Liver (tissue), 7 donors: ENCODE measurements at regions not wholly inside any gene's neighbourhood (a gene's known extent, or its start where the extent isn't known, plus 50 kb on each side); places are given as distances from the start of the nearest gene placed in this dataset.
A peak's percentile ranks its signal among the peaks of the same experiment; 100 is the strongest.
"Not testable (repeated sequence)": the region's sequence is repeated elsewhere in the genome, so short reads cannot be mapped to it uniquely, and the experiment has no call there.

Experiments used
- DNase-seq: peaks from one replicate; pipeline ENCODE4 v3.0.0-alpha.2; 2017; ENCODE audit warnings: low spot score
- H3K27ac ChIP-seq, 2 donors: one replicate each; pipeline ENCODE4 v1.7.0; 2013; ENCODE audit warnings: inconsistent platforms in 2 of 2, low read length in 2 of 2, control low read depth in 1 of 2, low read depth in 1 of 2, mild to moderate bottlenecking in 1 of 2
- H3K27me3 ChIP-seq, 4 donors: one replicate each; pipeline versions ENCODE4 v1.6.1 to v1.7.0; 2013; ENCODE audit warnings: low read length in 3 of 4, inconsistent platforms in 1 of 4, mild to moderate bottlenecking in 1 of 4, moderate library complexity in 1 of 4; ENCODE audit not compliant: control insufficient read depth in 4 of 4, insufficient read depth in 4 of 4
- H3K36me3 ChIP-seq, 4 donors: one replicate each; pipeline versions ENCODE4 v1.6.1 to v1.7.0; 2013; ENCODE audit warnings: low read length in 3 of 4, mild to moderate bottlenecking in 3 of 4, low read depth in 1 of 4, moderate library complexity in 1 of 4; ENCODE audit not compliant: control insufficient read depth in 4 of 4, insufficient read depth in 3 of 4
- H3K4me1 ChIP-seq, 4 donors: one replicate each; pipeline versions ENCODE4 v1.6.1 to v1.7.0; 2013; ENCODE audit warnings: low read length in 3 of 4, mild to moderate bottlenecking in 3 of 4, moderate library complexity in 1 of 4; ENCODE audit not compliant: control insufficient read depth in 4 of 4, insufficient read depth in 4 of 4
- H3K4me3 ChIP-seq, 3 donors: one replicate each; pipeline versions ENCODE4 v1.6.1 to v1.7.0; 2013; ENCODE audit warnings: low read length in 3 of 3, control low read depth in 1 of 3, low read depth in 1 of 3, mild to moderate bottlenecking in 1 of 3
- H3K9ac ChIP-seq, 2 donors: one replicate each; pipeline ENCODE4 v1.7.0; 2013; ENCODE audit warnings: low read length in 2 of 2, mild to moderate bottlenecking in 2 of 2, moderate library complexity in 2 of 2, control low read depth in 1 of 2, low read depth in 1 of 2
- H3K9me3 ChIP-seq, 4 donors: one replicate each; pipeline versions ENCODE4 v1.6.1 to v1.7.0; 2013; ENCODE audit warnings: low read length in 3 of 4; ENCODE audit not compliant: control insufficient read depth in 4 of 4
- ATF3 ChIP-seq: IDR thresholded peaks from 2 replicates; pipeline ENCODE4 v1.6.1; 2016; ENCODE audit warnings: antibody characterized with exemption
- FOXA1 ChIP-seq: IDR thresholded peaks from 2 replicates; pipeline ENCODE4 v1.6.1; 2016; ENCODE audit warnings: antibody characterized with exemption
- FOXA2 ChIP-seq: IDR thresholded peaks from 2 replicates; pipeline ENCODE4 v1.6.1; 2016; ENCODE audit warnings: antibody characterized with exemption
- HNF4A ChIP-seq, 2 donors: conservative IDR thresholded peaks; 2 replicates each; pipeline ENCODE4 v1.6.1; 2016; ENCODE audit warnings: antibody characterized with exemption in 2 of 2, mild to moderate bottlenecking in 2 of 2
- RAD21 ChIP-seq, 2 donors: IDR thresholded peaks; 2 replicates each; pipeline ENCODE4 v1.6.1; 2016; ENCODE audit warnings: antibody characterized with exemption in 2 of 2, mild to moderate bottlenecking in 2 of 2
- whole genome bisulfite sequencing: extraction: QIAGEN DNeasy Blood & Tissue Kit; methylation state at CpG from one replicate; pipeline ENCODE4 v1.1.7; 2013; 5-methylcytosine and 5-hydroxymethylcytosine counted together
- donor health status: healthy.
- donor health status: healthy.
- donor health status: healthy.
- donor health status: healthy.

GRCh38 chr5:21391506-21391905, 1403.5 kb upstream of the CDH18 start:
- no peak for DNase-seq
- Histone ChIP-seq H3K4me3 (no peak overlapping the region), H3K4me1 (no peaks in the 10 kb centered on the region), H3K9ac (no peak overlapping the region), H3K27me3 (no peaks in the 10 kb centered on the region), H3K36me3 (no peaks in the 10 kb centered on the region), H3K9me3 (no peaks in the 10 kb centered on the region), H3K27ac (no peak overlapping the region)
- WGBS: 86% methylated on average over 1 of the region's 1 CpG
- no peak for TF ChIP-seq ATF3
- peak; percentile 37 to 40 for TF ChIP-seq RAD21 (IDR thresholded peaks at IDR 0.05)

GRCh38 chr5:21360754-21361153, 1372.8 kb upstream of the CDH18 start:
- not testable (repeated sequence) for H3K4me3 ChIP-seq, DNase-seq, H3K27me3 ChIP-seq, H3K36me3 ChIP-seq, H3K9ac ChIP-seq, H3K9me3 ChIP-seq, H3K4me1 ChIP-seq, H3K27ac ChIP-seq

GRCh38 chr5:21341948-21342261, 1353.9 kb upstream of the CDH18 start:
- 60% methylated on average over 3 of the region's 3 CpGs for WGBS
- H3K4me1 ChIP-seq, H3K9ac ChIP-seq, H3K27me3 ChIP-seq, H3K27ac ChIP-seq, H3K9me3 ChIP-seq, DNase-seq, H3K36me3 ChIP-seq, H3K4me3 ChIP-seq: not testable (repeated sequence)

- H3K9ac ChIP-seq, H3K9me3 ChIP-seq, H3K4me1 ChIP-seq, H3K27me3 ChIP-seq, H3K27ac ChIP-seq, DNase-seq, H3K36me3 ChIP-seq: not testable (repeated sequence)
- peak overlapping the region in 1 of 3 donors; percentile 36 for H3K4me3 ChIP-seq
- 24% methylated on average over 40 of the region's 68 CpGs for WGBS
These were observed 1353.4 kb upstream of the CDH18 start for GRCh38 chr5:21341203-21341947.

GRCh38 chr5:21340233-21340632, 1352.2 kb upstream of the CDH18 start:
- not testable (repeated sequence) for H3K4me3 ChIP-seq, H3K9me3 ChIP-seq, H3K9ac ChIP-seq, H3K36me3 ChIP-seq, H3K27me3 ChIP-seq, DNase-seq, H3K27ac ChIP-seq, H3K4me1 ChIP-seq
- 51% methylated on average over 3 of the region's 3 CpGs for WGBS
- peak; percentile 68 for TF ChIP-seq FOXA1
- TF ChIP-seq FOXA2: peak; percentile 72
- peak in 1 of 2 donors; percentile 32 for TF ChIP-seq HNF4A (conservative IDR thresholded peaks at IDR 0.05)

GRCh38 chr5:21336478-21336877, 1348.5 kb upstream of the CDH18 start:
- DNase-seq, H3K4me3 ChIP-seq: not testable (repeated sequence)

GRCh38 chr5:21315376-21315775, 1327.4 kb upstream of the CDH18 start:
- not testable (repeated sequence) for H3K36me3 ChIP-seq, DNase-seq, H3K4me3 ChIP-seq, H3K27ac ChIP-seq, H3K9me3 ChIP-seq, H3K4me1 ChIP-seq, H3K9ac ChIP-seq, H3K27me3 ChIP-seq
- WGBS: 93% methylated on average over 3 of the region's 3 CpGs

More at GRCh38 chr5:21336478-21336877, 1348.5 kb upstream of the CDH18 start:
- not testable (repeated sequence) for H3K36me3 ChIP-seq, H3K27me3 ChIP-seq, H3K9ac ChIP-seq, H3K4me1 ChIP-seq, H3K27ac ChIP-seq, H3K9me3 ChIP-seq
- 30% methylated on average over 1 of the region's 1 CpG for WGBS

GRCh38 chr5:21301205-21301604, 1313.2 kb upstream of the CDH18 start:
- not testable (repeated sequence) for H3K9ac ChIP-seq, H3K4me1 ChIP-seq, H3K27me3 ChIP-seq, H3K9me3 ChIP-seq, H3K27ac ChIP-seq, H3K36me3 ChIP-seq, DNase-seq, H3K4me3 ChIP-seq
